ENCODE measurements at regions not wholly inside any gene's neighbourhood (a gene's known extent, or its start where the extent isn't known, plus 50 kb on each side); places are given as distances from the start of the nearest gene placed in this dataset.
"Not testable (repeated sequence)": the region's sequence is repeated elsewhere in the genome, so short reads cannot be mapped to it uniquely, and the experiment has no call there.

DNA sequence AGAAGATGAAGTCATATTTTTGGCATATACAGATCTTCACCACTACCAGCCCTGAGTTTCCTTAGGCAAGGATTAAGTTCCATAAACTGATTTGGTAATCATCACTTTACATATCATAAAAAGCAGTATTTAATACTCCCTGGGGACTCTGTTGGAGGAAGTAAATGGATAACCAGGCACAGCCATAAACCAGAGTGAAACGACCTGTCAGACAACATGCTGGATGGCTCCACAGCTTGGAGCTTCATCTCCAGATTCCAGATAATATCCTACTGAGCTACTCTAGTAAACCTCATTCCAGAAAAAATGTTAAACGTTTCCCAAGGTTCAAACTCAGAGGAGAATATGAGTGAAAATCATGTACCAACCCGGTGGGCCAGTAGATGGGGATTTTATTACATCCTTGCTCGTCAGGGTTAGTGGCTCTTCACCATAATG lies 109.2 kb downstream of the BASP1 start:
- Histone ChIP-seq H3K4me3 (no peak overlapping the region), H3K4me1 (no peaks in the 10 kb centered on the region), H3K9me3 (no peaks in the 10 kb centered on the region), H3K36me3 (replicated peaks) (no peaks in the 10 kb centered on the region), H3K27me3 (ENCODE audit: low read depth) (0 out of 2 replicates have a peak, but pooled peaks cover 2% of the 10 kb centered on the region)
- no peak for DNase-seq (ENCODE audit: low spot score in 2 of 2)
- in situ Hi-C loops (cut with MboI; ENCODE audit: low sequenced_read_pairs): no loop called here

GRCh38 chr5:17327048-17327625 lies 109.7 kb downstream of the BASP1 start:
- Histone ChIP-seq H3K36me3 (replicated peaks) (no peaks in the 10 kb centered on the region), H3K9me3 (no peaks in the 10 kb centered on the region), H3K4me3 (no peak overlapping the region), H3K27me3 (ENCODE audit: low read depth) (0 out of 2 replicates have a peak, but pooled peaks cover 2% of the 10 kb centered on the region), H3K4me1 (no peaks in the 10 kb centered on the region)
- in situ Hi-C loops (cut with MboI; ENCODE audit: low sequenced_read_pairs): no loop called here
- DNase-seq (ENCODE audit: low spot score in 2 of 2): no peak

DNA sequence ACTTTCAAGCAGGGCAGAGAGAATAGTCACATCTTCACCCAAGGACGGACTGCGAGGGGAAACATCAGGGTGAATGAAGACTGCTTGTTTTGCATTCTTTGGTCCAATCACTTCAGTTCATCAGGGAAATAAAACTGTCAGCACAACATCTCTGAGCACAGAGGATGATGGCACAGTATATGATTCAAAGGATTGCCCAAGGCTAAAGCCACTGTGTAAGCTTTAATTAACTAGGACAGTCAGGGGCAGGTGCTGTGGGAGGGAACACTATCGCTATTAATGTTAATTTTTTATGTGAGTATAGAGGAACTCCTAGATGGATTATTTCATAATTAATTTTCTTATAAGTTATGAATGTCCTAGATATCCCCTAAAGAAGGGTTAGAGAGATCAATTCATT lies 112.1 kb downstream of the BASP1 start:
- Histone ChIP-seq H3K36me3 (replicated peaks) (no peaks in the 10 kb centered on the region), H3K27me3 (ENCODE audit: low read depth) (no peaks in the 10 kb centered on the region)
- in situ Hi-C loops (cut with MboI; ENCODE audit: low sequenced_read_pairs): no loop called here

DNA sequence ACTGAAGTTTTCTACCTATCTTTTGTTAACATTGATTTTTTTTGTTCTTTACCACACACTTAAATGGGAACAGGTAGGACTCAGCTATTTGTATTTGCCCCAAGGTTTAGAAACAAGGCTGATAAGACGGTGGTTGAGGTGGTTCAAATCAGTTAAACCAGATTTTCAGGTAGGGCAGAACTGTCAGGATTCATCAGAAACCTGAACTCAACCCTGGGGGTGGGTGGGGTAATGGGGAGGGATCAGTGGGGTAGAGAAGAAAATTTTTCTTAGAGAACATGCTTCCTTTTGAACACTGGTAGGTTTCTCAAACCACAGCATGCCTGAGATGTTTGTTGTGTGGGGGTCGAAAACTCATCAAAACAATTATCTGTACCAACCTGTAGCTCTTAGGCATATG lies 113.0 kb downstream of the BASP1 start:
- H3K36me3 ChIP-seq (replicated peaks): no peaks in the 10 kb centered on the region
- in situ Hi-C loops (cut with MboI; ENCODE audit: low sequenced_read_pairs): no loop called here
- no peak for DNase-seq (ENCODE audit: low spot score in 2 of 2)
- H3K27me3 ChIP-seq (ENCODE audit: low read depth): no peaks in the 10 kb centered on the region
- no peaks in the 10 kb centered on the region for H3K4me1 ChIP-seq
- H3K9me3 ChIP-seq: no peaks in the 10 kb centered on the region
- no peak overlapping the region for H3K4me3 ChIP-seq

More for the DNA sequence above, 112.1 kb downstream of the BASP1 start:
- Histone ChIP-seq H3K4me3 (no peak overlapping the region), H3K4me1 (no peaks in the 10 kb centered on the region), H3K9me3 (no peaks in the 10 kb centered on the region)
- DNase-seq (ENCODE audit: low spot score in 2 of 2): no peak

GRCh38 chr5:17331651-17332050 lies 114.2 kb downstream of the BASP1 start:
- in situ Hi-C loops (cut with MboI; ENCODE audit: low sequenced_read_pairs): no loop called here

GRCh38 chr5:17333755-17334154 lies 116.3 kb downstream of the BASP1 start:
- H3K4me3 ChIP-seq: no peak overlapping the region
- no peaks in the 10 kb centered on the region for H3K27me3 ChIP-seq (ENCODE audit: low read depth)
- H3K9me3 ChIP-seq: no peaks in the 10 kb centered on the region; the same call in 1 of the 2 replicates
- DNase-seq (ENCODE audit: low spot score in 2 of 2): no peak
- H3K4me1 ChIP-seq: no peaks in the 10 kb centered on the region
- in situ Hi-C loops (cut with MboI; ENCODE audit: low sequenced_read_pairs): no loop called here
- no peaks in the 10 kb centered on the region for H3K36me3 ChIP-seq (replicated peaks)

More at GRCh38 chr5:17331651-17332050, 114.2 kb downstream of the BASP1 start:
- Histone ChIP-seq H3K9me3 (no peaks in the 10 kb centered on the region), H3K4me3 (no peak overlapping the region), H3K36me3 (replicated peaks) (no peaks in the 10 kb centered on the region), H3K27me3 (ENCODE audit: low read depth) (no peaks in the 10 kb centered on the region), H3K4me1 (no peaks in the 10 kb centered on the region)
- no peak for DNase-seq (ENCODE audit: low spot score in 2 of 2)

DNA sequence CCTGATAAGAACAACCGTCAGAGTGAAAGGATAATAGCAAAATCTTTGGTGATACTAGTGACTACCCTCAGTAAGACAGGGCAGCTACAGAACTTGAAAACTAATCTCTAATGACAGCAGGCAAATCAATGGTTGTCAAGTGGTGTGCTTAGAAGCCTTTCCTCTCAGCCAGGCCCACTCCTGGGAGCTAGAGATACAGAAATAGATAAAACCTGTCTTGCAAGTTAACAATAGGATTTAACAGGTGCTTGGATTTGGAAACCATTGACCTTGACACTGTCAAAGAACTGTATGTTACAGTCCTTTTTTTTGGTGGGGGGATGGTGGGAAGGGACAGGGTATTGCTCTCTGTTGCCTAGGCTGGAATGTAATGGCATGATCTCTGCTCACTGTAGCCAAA lies 118.6 kb downstream of the BASP1 start:
- in situ Hi-C loops (cut with MboI; ENCODE audit: low sequenced_read_pairs): no loop called here
- Histone ChIP-seq H3K4me3 (no peak overlapping the region), H3K9me3 (no peaks in the 10 kb centered on the region; the same call in 1 of the 2 replicates), H3K36me3 (replicated peaks) (no peaks in the 10 kb centered on the region), H3K4me1 (no peaks in the 10 kb centered on the region), H3K27me3 (ENCODE audit: low read depth) (no peaks in the 10 kb centered on the region)
- no peak for DNase-seq (ENCODE audit: low spot score in 2 of 2)

GRCh38 chr5:17336723-17337122 lies 119.3 kb downstream of the BASP1 start:
- in situ Hi-C loops (cut with MboI; ENCODE audit: low sequenced_read_pairs); H3K36me3 ChIP-seq (replicated peaks); H3K4me3 ChIP-seq; DNase-seq (ENCODE audit: low spot score in 2 of 2); H3K4me1 ChIP-seq; H3K9me3 ChIP-seq; H3K27me3 ChIP-seq (ENCODE audit: low read depth): not testable (repeated sequence)

- no peaks in the 10 kb centered on the region for H3K36me3 ChIP-seq (replicated peaks)
- no peak for DNase-seq (ENCODE audit: low spot score in 2 of 2)
Measured at GRCh38 chr5:17339841-17340240, 122.4 kb downstream of the BASP1 start.

GRCh38 chr5:17340379-17340778 lies 122.9 kb downstream of the BASP1 start:
- Histone ChIP-seq H3K4me1 (no peaks in the 10 kb centered on the region), H3K27me3 (ENCODE audit: low read depth) (no peaks in the 10 kb centered on the region), H3K4me3 (no peak overlapping the region), H3K9me3 (no peaks in the 10 kb centered on the region; the same call in 1 of the 2 replicates), H3K36me3 (replicated peaks) (no peaks in the 10 kb centered on the region)
- in situ Hi-C loops (cut with MboI; ENCODE audit: low sequenced_read_pairs): no loop called here
- DNase-seq (ENCODE audit: low spot score in 2 of 2): no peak

More at GRCh38 chr5:17339841-17340240, 122.4 kb downstream of the BASP1 start:
- no peaks in the 10 kb centered on the region for H3K27me3 ChIP-seq (ENCODE audit: low read depth)
- H3K4me3 ChIP-seq: no peak overlapping the region
- H3K4me1 ChIP-seq: no peaks in the 10 kb centered on the region
- no peaks in the 10 kb centered on the region; the same call in 1 of the 2 replicates for H3K9me3 ChIP-seq
- in situ Hi-C loops (cut with MboI; ENCODE audit: low sequenced_read_pairs): no loop called here

GRCh38 chr5:17340819-17341218 lies 123.4 kb downstream of the BASP1 start:
- H3K27me3 ChIP-seq (ENCODE audit: low read depth): no peaks in the 10 kb centered on the region
- no peaks in the 10 kb centered on the region; the same call in 1 of the 2 replicates for H3K9me3 ChIP-seq
- DNase-seq (ENCODE audit: low spot score in 2 of 2): no peak
- no peaks in the 10 kb centered on the region for H3K4me1 ChIP-seq
- no peak overlapping the region for H3K4me3 ChIP-seq
- no peaks in the 10 kb centered on the region for H3K36me3 ChIP-seq (replicated peaks)
- in situ Hi-C loops (cut with MboI; ENCODE audit: low sequenced_read_pairs): no loop called here

DNA sequence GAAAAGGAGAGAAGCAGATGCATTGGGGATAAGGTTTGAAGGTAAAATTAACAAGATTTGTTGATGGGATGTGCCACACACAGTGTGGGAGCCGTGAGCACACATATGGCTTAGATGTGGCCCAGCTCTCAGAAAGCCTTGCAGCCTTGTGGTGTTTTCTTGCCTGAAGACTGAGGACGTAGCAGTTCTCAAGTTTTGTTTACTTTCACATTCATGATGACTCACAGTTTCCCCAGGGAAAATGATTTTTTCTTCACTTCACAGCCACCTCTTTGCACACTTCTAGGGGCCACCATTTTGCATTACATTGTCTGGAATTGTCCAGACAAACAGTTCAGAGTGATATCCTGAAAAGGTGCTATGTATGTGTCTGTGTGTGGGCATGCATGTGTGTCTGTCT lies 126.2 kb downstream of the BASP1 start:
- no peaks in the 10 kb centered on the region for H3K9me3 ChIP-seq
- in situ Hi-C loops (cut with MboI; ENCODE audit: low sequenced_read_pairs): no loop called here
- no peak overlapping the region for H3K4me3 ChIP-seq
- no peaks in the 10 kb centered on the region for H3K4me1 ChIP-seq
- no peaks in the 10 kb centered on the region for H3K36me3 ChIP-seq (replicated peaks)
- no peaks in the 10 kb centered on the region for H3K27me3 ChIP-seq (ENCODE audit: low read depth)
- DNase-seq (ENCODE audit: low spot score in 2 of 2): no peak

DNA sequence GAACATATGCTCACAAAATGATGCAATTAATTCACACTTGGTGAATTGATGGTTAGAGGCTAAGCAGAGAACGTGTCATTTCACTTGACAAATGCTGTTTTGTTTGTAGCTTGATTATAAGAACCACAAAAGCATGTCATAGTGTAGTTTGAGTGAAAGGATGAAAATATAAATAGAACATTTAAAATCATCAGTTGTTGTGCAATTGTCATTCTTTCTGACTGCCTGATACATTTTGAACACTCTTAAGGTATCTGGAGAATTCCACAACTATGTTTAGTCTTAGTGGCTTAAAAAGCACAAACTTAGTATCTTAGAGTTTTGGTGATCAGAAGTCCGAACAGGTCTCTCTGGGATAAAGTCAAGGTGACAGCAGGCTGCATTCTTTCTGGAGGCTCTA lies 129.4 kb downstream of the BASP1 start:
- H3K4me1 ChIP-seq: no peaks in the 10 kb centered on the region
- no peaks in the 10 kb centered on the region for H3K9me3 ChIP-seq
- H3K36me3 ChIP-seq (replicated peaks): no peaks in the 10 kb centered on the region
- no peak for DNase-seq (ENCODE audit: low spot score in 2 of 2)
- no peak overlapping the region for H3K4me3 ChIP-seq
- in situ Hi-C loops (cut with MboI; ENCODE audit: low sequenced_read_pairs): no loop called here
- peaks cover 3% of the 10 kb centered on the region; the same call in 1 of the 2 replicates for H3K27me3 ChIP-seq (ENCODE audit: low read depth)

- Histone ChIP-seq H3K4me3 (no peak overlapping the region), H3K9me3 (no peaks in the 10 kb centered on the region; the same call in 1 of the 2 replicates), H3K4me1 (no peaks in the 10 kb centered on the region), H3K27me3 (ENCODE audit: low read depth) (peaks cover 5% of the 10 kb centered on the region; the same call in 1 of the 2 replicates), H3K36me3 (replicated peaks) (no peaks in the 10 kb centered on the region)
- DNase-seq (ENCODE audit: low spot score in 2 of 2): no peak
- in situ Hi-C loops (cut with MboI; ENCODE audit: low sequenced_read_pairs): no loop called here
Measured at GRCh38 chr5:17352223-17352622, 134.8 kb downstream of the BASP1 start.

GRCh38 chr5:17354265-17354664 lies 136.8 kb downstream of the BASP1 start:
- DNase-seq (ENCODE audit: low spot score in 2 of 2): no peak
- in situ Hi-C loops (cut with MboI; ENCODE audit: low sequenced_read_pairs): no loop called here

More at GRCh38 chr5:17354265-17354664, 136.8 kb downstream of the BASP1 start:
- H3K4me3 ChIP-seq: no peak overlapping the region
- H3K9me3 ChIP-seq: no peaks in the 10 kb centered on the region; the same call in 1 of the 2 replicates
- H3K4me1 ChIP-seq: no peaks in the 10 kb centered on the region
- no peaks in the 10 kb centered on the region for H3K36me3 ChIP-seq (replicated peaks)
- H3K27me3 ChIP-seq (ENCODE audit: low read depth): peaks cover 5% of the 10 kb centered on the region; the same call in 1 of the 2 replicates
